Putamen (tissue), 1 donor: ENCODE measurements at regions not wholly inside any gene's neighbourhood (a gene's known extent, or its start where the extent isn't known, plus 50 kb on each side); places are given as distances from the start of the nearest gene placed in this dataset.

Source experiments
- DNase-seq: peaks from one replicate; pipeline ENCODE4 v3.0.0-alpha.2; 2016; ENCODE audit warnings: low spot score

- DNase-seq = no peak
Observed at GRCh38 chr16:50994995-50995394, 156.1 kb downstream of the SALL1 start.

GRCh38 chr16:50992350-50993032 is 158.6 kb downstream of the SALL1 start:
- no peak for DNase-seq

GRCh38 chr16:50991436-50991835 is 159.6 kb downstream of the SALL1 start:
- DNase-seq = no peak

GRCh38 chr16:50991006-50991405 is 160.1 kb downstream of the SALL1 start:
- no peak for DNase-seq

DNA sequence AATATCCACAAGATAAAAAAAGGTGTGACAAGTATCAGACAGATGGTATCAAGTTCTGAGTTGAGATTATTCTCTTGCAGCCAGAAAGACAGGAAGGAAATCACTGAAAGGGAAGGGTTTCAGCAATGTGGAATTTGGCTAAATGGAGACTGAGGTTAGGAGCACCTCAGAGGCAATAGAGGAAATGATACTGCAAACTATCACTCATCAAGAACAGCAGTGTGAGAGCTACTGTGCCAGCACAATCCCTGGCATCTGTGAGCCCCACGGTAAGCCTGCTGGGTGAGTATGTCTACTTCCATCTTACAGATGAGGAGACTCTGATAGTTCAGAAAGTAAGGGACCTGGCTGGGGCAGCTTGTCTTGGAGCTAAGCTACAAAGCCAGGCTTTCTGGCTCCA is 162.0 kb downstream of the SALL1 start:
- DNase-seq = no peak

DNA sequence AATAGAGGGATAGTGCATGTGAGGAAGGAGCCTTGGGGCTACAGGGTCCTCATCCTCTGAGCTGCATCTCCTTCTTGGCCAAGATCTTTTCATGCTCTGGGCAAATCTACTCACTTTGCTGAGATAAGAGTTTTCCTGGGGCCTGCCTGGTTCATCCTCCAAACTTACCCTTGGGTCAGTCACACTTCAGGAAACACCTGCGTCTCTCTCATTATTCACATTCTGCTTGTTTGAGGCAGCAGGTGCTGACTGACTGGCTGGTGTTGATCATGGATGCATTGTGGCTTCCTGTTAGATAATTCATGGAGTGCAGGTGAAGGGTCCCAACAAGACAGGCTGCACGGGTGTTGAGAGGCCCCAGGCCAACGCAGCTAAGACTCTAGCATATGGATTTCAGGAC is 162.6 kb downstream of the SALL1 start:
- no peak for DNase-seq

DNA sequence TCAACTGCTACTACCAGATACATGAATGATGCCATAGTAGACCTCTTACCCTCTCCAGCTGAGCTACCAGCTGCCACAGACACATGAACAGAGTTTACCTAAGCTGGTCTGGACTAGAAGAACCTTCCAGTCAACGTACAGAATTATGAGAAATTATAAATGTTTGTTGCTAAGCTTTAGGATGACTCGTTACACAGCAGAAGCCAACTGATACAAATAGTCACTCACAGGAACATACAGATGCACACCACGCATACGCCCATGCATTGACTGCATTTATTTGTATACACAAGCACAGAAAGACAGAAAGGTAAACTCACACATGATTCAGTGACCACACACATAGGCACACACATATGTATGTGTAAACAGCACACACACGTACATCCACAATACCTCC is 164.6 kb downstream of the SALL1 start:
- no peak for DNase-seq

DNA sequence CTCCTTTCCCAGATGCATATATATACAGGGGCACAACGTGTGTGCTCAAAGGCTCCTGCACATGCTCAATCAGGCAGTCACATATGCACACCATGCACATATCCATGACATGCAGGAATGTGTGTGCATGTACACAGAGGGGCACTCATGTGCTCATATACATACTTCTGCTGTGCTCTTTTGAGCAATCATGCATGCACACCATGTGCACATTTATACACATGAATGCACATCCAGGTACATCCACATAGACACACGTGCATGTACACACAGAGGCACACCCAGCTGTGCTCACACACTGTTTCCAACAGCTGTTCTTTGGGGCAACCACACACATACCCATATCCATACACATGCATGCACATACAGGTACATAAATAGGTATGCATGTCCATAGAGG is 165.3 kb downstream of the SALL1 start:
- DNase-seq = no peak

DNA sequence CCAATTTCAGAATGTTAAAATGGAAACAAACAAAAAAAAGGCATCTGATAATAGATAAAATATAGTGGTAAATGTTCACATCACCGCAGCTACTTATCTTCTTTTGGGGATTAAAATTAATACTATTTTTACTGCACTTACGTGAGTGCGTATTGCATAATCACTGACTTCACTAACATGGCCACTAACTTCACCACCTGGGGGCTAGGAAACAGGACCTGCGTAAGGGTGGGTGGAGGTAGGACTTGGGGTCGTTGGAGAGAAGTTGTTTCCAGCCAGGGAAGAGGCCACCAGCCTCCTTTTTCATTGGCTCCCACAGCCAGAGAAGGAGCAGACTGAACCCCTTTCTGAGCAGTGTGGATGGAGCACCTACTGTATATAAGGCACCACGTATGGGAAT is 166.4 kb downstream of the SALL1 start:
- no peak for DNase-seq

GRCh38 chr16:50982808-50983207 is 168.3 kb downstream of the SALL1 start:
- DNase-seq = no peak

- no peak for DNase-seq
Observed at GRCh38 chr16:50981951-50982350, 169.1 kb downstream of the SALL1 start.

GRCh38 chr16:50980666-50981065 is 170.4 kb downstream of the SALL1 start:
- DNase-seq = no peak

- DNase-seq = no peak
Observed at GRCh38 chr16:50979806-50980620, 171.1 kb downstream of the SALL1 start.

DNA sequence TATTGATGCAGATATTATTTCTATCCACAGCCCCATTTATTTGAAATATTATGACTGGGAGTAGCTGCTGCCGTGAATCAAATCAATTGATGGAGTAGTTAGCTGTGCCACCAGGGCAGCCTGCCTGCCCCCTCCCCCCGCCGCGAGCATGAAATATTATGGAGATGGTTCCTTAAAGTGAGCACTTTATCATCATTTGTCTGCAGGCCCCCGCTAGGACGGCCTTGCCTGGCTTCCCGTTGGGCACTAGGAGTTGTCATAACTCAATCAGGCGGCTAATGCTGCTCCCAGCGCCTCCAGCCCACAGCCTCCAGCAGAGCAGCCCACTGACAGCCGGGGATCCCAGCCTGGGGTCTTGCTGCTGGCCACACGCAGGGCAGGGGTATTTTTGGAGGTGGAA is 173.9 kb downstream of the SALL1 start:
- no peak for DNase-seq

DNA sequence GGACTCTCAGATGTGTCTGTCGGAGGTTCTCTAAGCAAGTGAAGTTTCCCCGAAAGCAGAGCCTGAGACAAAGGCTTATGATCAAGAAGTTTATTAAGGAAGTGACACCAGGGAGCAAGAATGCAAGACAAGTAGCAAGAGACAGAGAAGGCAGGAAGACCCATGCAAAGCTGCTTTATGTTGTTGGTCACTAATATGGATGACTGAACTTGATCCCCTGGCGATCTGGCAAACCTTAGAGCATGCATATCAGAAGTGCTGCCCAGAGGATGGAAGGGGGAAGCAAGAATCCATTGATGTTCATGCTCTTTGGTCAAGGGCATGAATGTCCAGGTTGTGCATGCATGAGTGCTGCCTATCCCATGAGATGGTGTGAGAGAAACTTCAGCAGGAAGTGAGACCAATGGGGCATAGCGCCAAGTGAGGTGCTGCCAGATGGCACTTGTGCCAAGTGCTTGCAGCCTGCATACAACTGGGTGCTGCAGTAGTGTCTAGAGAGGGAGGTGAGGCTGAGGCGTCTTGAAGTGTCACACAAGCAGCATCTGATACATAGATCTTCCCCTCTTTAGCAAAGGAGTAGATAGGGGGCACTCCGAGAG is 176.5 kb downstream of the SALL1 start:
- no peak for DNase-seq

DNA sequence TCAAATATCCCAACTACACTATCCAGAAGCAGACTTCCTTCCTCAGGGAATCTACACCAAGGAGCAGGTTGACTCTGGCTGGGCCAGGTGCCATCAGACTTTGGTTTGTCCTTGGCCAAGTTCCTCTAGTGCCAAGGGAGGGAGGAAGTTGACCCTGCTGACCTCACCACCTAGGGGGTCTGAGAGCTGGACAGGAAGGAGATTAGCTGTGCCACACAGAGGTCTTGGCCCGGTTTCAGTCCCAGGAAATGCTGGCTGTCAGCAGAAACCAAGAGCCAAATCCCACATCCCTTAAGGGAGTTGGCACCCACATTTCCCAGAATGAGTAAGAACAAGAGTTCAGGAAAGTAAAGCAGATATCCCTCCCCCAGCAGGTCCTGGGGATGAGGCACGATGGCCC is 178.2 kb downstream of the SALL1 start:
- DNase-seq = no peak

DNA sequence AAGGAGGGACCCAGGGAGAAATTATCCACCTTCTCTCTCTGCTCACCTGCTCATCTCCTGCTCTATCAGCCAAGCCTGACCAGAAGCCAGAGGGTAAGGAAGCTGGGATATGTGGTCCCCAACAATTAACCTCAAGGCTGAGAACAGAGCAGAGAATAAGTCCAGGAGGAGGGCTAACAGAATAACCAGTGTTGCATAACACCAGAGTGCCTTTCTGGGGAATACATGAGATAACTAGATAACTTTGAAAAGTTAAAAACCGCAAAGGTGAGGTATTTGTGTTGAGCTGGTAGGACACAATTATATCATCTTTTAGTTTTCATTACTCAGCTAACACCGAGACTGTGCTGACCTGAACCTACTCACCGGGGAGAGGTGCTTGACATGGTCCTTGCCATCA is 180.8 kb downstream of the SALL1 start:
- no peak for DNase-seq

DNA sequence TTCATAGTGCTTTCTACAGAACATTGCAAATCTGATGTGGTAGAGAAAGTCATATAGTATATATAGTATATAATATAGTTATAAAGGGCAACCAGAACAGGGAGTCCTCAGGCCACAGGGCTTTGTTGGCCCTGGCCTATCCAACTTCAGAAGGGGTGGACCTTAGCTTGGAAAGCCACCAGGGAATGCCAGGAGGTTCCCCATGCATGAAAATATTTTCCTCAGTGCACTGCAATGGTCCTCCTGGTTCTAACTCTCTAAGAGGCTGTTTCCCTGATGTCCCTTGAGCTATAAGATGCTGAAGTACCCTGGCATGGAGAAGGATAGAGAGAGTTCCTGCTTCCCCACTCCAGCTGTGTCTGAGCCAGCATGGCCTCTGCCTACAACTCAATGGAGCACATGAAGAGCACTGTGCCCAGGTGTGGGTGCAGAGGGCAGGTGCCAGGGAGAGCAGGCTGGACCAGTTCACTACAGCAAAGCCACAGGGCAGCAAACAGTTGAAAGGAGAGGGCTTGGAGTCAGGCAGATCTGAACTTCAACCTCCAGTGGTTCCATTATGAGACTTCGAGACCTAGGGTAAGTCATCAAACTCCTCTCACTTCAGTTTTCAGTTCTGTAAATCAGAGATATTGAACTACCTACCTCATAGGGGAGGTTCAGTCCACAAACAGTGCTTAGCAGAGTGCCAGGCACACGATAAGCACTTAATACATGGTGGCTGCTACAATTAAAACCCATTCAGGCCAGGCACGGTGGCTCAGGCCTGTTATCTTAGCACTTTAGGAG is 183.1 kb downstream of the SALL1 start:
- no peak for DNase-seq

DNA sequence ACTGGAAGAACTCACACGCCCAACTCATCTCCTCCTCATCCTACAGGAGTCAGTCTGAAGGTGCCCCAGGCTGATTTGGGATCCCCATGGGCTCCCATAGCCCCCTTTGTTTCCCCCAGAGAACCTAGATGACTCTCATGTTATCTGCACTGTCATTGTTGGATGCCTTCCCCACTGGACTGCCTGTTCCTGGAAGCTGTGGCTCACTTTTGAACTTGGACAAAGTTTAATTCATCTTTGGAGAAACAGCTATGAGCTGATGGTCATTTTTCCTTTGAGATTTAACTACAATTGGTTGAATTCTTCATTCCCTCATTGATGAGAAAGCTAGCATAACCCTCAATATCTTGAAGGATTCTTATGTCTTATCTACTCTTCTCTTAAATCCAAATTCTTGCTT is 186.6 kb downstream of the SALL1 start:
- DNase-seq = no peak

GRCh38 chr16:50961952-50962351 is 189.1 kb downstream of the SALL1 start:
- no peak for DNase-seq

DNA sequence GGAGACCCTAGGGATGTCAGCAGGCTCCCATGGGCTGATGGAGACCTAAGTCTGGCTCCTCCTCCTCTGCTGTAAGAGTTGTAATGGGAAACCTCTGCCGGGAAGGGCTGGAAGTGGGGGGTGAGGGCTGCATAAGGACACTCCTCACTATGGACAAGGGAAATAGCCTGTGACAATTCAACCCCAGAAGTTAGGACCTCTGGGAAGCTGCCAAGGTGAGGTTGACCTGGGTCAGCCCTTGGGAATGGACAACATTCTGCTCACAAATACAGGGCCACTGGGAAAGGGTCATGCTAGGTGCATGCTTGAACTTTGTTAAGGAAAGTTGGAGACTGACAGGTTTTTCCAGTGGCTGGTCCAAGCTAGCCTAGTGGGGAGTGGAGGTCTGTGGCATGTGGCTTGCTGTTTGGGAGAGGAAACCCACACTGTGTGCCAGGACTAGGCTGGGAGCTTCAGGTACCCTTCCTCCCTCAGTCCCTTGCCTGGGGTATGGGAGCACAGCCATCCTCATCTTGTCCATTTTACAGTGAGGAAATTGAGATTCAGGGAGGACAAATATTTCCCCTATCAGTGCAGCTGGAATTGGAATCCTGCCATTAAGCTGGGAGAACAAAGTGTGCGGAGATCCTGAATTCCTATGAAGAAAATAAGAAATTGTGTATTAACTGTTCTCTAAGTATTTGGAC is 190.4 kb downstream of the SALL1 start:
- DNase-seq = no peak

DNA sequence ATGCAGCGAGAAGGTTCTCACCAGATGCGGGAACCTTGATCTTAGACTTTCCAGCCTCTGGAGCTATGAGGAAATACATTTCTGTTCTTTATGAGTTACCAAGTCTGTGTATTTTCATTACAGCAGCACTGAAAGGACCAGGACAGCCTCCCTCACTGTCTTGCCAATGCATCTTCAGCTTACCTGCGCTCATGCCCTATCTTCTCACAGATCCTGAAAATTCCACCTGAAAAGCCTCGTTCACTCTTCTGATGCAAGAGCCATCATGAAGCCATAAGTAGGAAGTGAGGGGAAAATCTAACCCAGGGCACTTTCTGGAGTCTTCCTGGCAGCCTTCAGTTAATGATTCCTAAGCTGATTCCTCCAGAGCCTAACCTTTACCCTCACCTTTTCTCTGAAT is 194.0 kb downstream of the SALL1 start:
- DNase-seq = no peak
